SU-DHL-6 (cell line): ENCODE measurements at regions not wholly inside any gene's neighbourhood (a gene's known extent, or its start where the extent isn't known, plus 50 kb on each side); places are given as distances from the start of the nearest gene placed in this dataset.

Experiments used
- H2AFZ ChIP-seq: fragments of 200-600 bp; sonication (generic); 2 replicates; pipeline ENCODE4 v1.6.1; 2014; ENCODE audit warnings: low read depth, mild to moderate bottlenecking, moderate library complexity, mixed read lengths, antibody characterized with exemption, low read length; ENCODE audit not compliant: severe bottlenecking
- H3F3A ChIP-seq: fragments of 200-600 bp; shearing (Covaris generic); 2 replicates; pipeline ENCODE4 v1.6.0; 2016; ENCODE audit warnings: antibody characterized with exemption, mild to moderate bottlenecking; ENCODE audit not compliant: insufficient read depth
- H3K27ac ChIP-seq: fragments of 200-600 bp; sonication (generic); 2 replicates; pipeline ENCODE4 v1.5.1; 2016; ENCODE audit warnings: low read depth, mild to moderate bottlenecking, low read length, moderate library complexity, mixed read lengths
- H3K27me3 ChIP-seq: fragments of 200-600 bp; sonication (generic), shearing (Covaris generic); 2 replicates; pipeline ENCODE4 v1.6.0; 2014; ENCODE audit warnings: mild to moderate bottlenecking, low read length
- H3K36me3 ChIP-seq: fragments of 200-600 bp; sonication (generic); 2 replicates; pipeline ENCODE4 v1.6.1; 2014; ENCODE audit warnings: mild to moderate bottlenecking, low read length, mixed read lengths
- H3K4me2 ChIP-seq: fragments of 300-600, 200-600 bp; shearing (Covaris generic), sonication (generic); 2 replicates; pipeline ENCODE4 v1.6.0; 2014; ENCODE audit warnings: low read length, low read depth, mild to moderate bottlenecking; ENCODE audit not compliant: poor library complexity, severe bottlenecking
- H3K4me3 ChIP-seq: fragments of 200-600 bp; sonication (generic); 2 replicates; pipeline ENCODE4 v1.5.1; 2014; ENCODE audit warnings: antibody characterized with exemption, low read length, mild to moderate bottlenecking, mixed read lengths; ENCODE audit not compliant: insufficient read depth, poor library complexity, severe bottlenecking
- H3K79me2 ChIP-seq: fragments of 200-600 bp; sonication (generic); 2 replicates; pipeline ENCODE4 v1.6.1; 2014; ENCODE audit warnings: mild to moderate bottlenecking, low read length, moderate library complexity; ENCODE audit not compliant: insufficient read depth
- H3K9ac ChIP-seq: fragments of 200-600 bp; sonication (generic); 2 replicates; pipeline ENCODE4 v1.7.0; 2014; ENCODE audit warnings: mild to moderate bottlenecking, low read length
- H3K9me2 ChIP-seq: fragments of 200-600 bp; sonication (generic); replicated peaks from 2 replicates; pipeline ENCODE4 v1.6.1; 2014; ENCODE audit warnings: low read length; ENCODE audit not compliant: insufficient read depth
- H3K9me3 ChIP-seq: fragments of 200-600 bp; sonication (generic); 2 replicates; pipeline ENCODE4 v1.6.1; 2014; ENCODE audit warnings: low read length, mixed read lengths; ENCODE audit not compliant: insufficient read depth
- H4K20me1 ChIP-seq: fragments of 200-600 bp; sonication (generic); 2 replicates; pipeline ENCODE4 v1.6.1; 2014; ENCODE audit warnings: low read depth, mild to moderate bottlenecking, antibody characterized with exemption, low read length, moderate library complexity, mixed read lengths
- EZH2phosphoT487 ChIP-seq: fragments of 200-600 bp; sonication (generic), shearing (Covaris generic); conservative IDR thresholded peaks from 2 replicates; pipeline ENCODE4 v1.6.1; 2018; ENCODE audit warnings: mild to moderate bottlenecking, antibody characterized with exemption, low read length, moderate library complexity, mixed read lengths
- TF ChIP-seq, protein P1 (sequence below): fragments of 200-600 bp; sonication (generic); IDR thresholded peaks from one replicate; pipeline ENCODE4 v1.5.1; 2017; ENCODE audit warnings: antibody characterized with exemption, mild to moderate bottlenecking, low read length, moderate library complexity; ENCODE audit not compliant: insufficient read depth, poor library complexity, severe bottlenecking

DNA sequence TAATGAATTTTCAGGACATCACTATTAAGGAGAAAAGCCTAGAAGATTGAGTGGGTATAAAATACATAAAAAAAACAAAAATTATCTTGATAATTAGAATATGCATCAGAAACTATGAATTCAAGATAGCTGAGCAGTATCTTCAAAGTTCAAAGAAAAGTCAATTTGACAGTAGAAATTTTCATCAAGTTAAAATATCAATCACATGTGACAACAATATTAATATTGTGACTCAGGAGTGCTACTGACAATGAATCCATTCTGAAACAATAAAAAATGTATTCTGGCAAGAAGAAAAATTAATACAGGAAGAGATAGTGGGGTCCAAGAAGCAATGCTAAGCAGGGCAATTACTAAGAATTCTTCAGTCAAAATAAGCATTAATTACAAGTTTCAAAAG is 151.9 kb upstream of the GLRA2 start:
- Histone ChIP-seq H3K4me2 (no peak overlapping the region), H3K27ac (no peak overlapping the region), H3K9me3 (no peaks in the 10 kb centered on the region), H2AFZ (no peak overlapping the region), H3K36me3 (no peaks in the 10 kb centered on the region), H4K20me1 (no peaks in the 10 kb centered on the region), H3K4me3 (no peak overlapping the region), H3K9ac (no peak overlapping the region), H3K27me3 (no peaks in the 10 kb centered on the region), H3F3A (no peaks in the 10 kb centered on the region), H3K9me2 (no peaks in the 10 kb centered on the region), H3K79me2 (no peaks in the 10 kb centered on the region)
- no peak for TF ChIP-seq EZH2phosphoT487
- TF ChIP-seq, protein P1, sequence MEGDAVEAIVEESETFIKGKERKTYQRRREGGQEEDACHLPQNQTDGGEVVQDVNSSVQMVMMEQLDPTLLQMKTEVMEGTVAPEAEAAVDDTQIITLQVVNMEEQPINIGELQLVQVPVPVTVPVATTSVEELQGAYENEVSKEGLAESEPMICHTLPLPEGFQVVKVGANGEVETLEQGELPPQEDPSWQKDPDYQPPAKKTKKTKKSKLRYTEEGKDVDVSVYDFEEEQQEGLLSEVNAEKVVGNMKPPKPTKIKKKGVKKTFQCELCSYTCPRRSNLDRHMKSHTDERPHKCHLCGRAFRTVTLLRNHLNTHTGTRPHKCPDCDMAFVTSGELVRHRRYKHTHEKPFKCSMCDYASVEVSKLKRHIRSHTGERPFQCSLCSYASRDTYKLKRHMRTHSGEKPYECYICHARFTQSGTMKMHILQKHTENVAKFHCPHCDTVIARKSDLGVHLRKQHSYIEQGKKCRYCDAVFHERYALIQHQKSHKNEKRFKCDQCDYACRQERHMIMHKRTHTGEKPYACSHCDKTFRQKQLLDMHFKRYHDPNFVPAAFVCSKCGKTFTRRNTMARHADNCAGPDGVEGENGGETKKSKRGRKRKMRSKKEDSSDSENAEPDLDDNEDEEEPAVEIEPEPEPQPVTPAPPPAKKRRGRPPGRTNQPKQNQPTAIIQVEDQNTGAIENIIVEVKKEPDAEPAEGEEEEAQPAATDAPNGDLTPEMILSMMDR: no peak

GRCh38 chrX:14363728-14364127 is 165.6 kb upstream of the GLRA2 start:
- H3K27ac ChIP-seq: no peak overlapping the region
- TF ChIP-seq EZH2phosphoT487: no peak
- TF ChIP-seq, protein P1: no peak
- H2AFZ ChIP-seq: no peak overlapping the region
- H3K79me2 ChIP-seq: no peaks in the 10 kb centered on the region
- no peaks in the 10 kb centered on the region for H3K9me3 ChIP-seq
- no peaks in the 10 kb centered on the region for H3K9me2 ChIP-seq
- no peaks in the 10 kb centered on the region for H4K20me1 ChIP-seq
- no peak overlapping the region for H3K4me2 ChIP-seq
- H3K36me3 ChIP-seq: no peaks in the 10 kb centered on the region
- H3K9ac ChIP-seq: no peak overlapping the region
- H3K27me3 ChIP-seq: no peaks in the 10 kb centered on the region
- H3K4me3 ChIP-seq: no peak overlapping the region
- H3F3A ChIP-seq: no peaks in the 10 kb centered on the region

- no peaks in the 10 kb centered on the region for H3K9me2 ChIP-seq
- H3K4me3 ChIP-seq: no peak overlapping the region
- H3K9ac ChIP-seq: no peak overlapping the region
- no peak overlapping the region for H3K27ac ChIP-seq
- H3F3A ChIP-seq: no peaks in the 10 kb centered on the region
- H3K79me2 ChIP-seq: no peaks in the 10 kb centered on the region
- no peak overlapping the region for H3K4me2 ChIP-seq
- TF ChIP-seq EZH2phosphoT487: no peak
- TF ChIP-seq, protein P1: no peak
- H3K36me3 ChIP-seq: no peaks in the 10 kb centered on the region
- no peaks in the 10 kb centered on the region for H3K9me3 ChIP-seq
- H4K20me1 ChIP-seq: no peaks in the 10 kb centered on the region
- no peaks in the 10 kb centered on the region for H3K27me3 ChIP-seq
- no peak overlapping the region for H2AFZ ChIP-seq
These were observed 166.6 kb upstream of the GLRA2 start for GRCh38 chrX:14362721-14363120.
